ENCODE measurements at regions not wholly inside any gene's neighbourhood (a gene's known extent, or its start where the extent isn't known, plus 50 kb on each side); places are given as distances from the start of the nearest gene placed in this dataset.

GRCh38 chr2:156933645-156934225, 323.8 kb upstream of the GALNT5 start:
- H3K36me3 ChIP-seq (ENCODE audit: control insufficient read depth, insufficient read depth, low read length): no peaks in the 10 kb centered on the region
- CTCF ChIA-PET: no interaction called here
- POLR2A ChIA-PET: no interaction called here
- no peak for TF ChIP-seq CTCF (IDR thresholded peaks at IDR 0.05; ENCODE audit: insufficient read depth, low read depth, low read length)
- H3K27me3 ChIP-seq (ENCODE audit: control insufficient read depth, insufficient read depth, low read length): no peaks in the 10 kb centered on the region
- no peak for DNase-seq (ENCODE audit: low read depth)
- no peak overlapping the region for H3K4me3 ChIP-seq (ENCODE audit: low read depth, low read length)

GRCh38 chr2:156935616-156936015, 321.9 kb upstream of the GALNT5 start:
- H3K27me3 ChIP-seq (ENCODE audit: control insufficient read depth, insufficient read depth, low read length): no peaks in the 10 kb centered on the region
- DNase-seq (ENCODE audit: low read depth): no peak
- no peaks in the 10 kb centered on the region for H3K36me3 ChIP-seq (ENCODE audit: control insufficient read depth, insufficient read depth, low read length)
- ChIA-PET POLR2A (no interaction called here), CTCF (no interaction called here)
- no peak overlapping the region for H3K4me3 ChIP-seq (ENCODE audit: low read depth, low read length)
- TF ChIP-seq CTCF (IDR thresholded peaks at IDR 0.05; ENCODE audit: insufficient read depth, low read depth, low read length): no peak

- DNase-seq (ENCODE audit: low read depth): no peak
- ChIA-PET CTCF (no interaction called here), POLR2A (no interaction called here)
- TF ChIP-seq CTCF (IDR thresholded peaks at IDR 0.05; ENCODE audit: insufficient read depth, low read depth, low read length): no peak
- Histone ChIP-seq H3K36me3 (ENCODE audit: control insufficient read depth, insufficient read depth, low read length) (no peaks in the 10 kb centered on the region), H3K27me3 (ENCODE audit: control insufficient read depth, insufficient read depth, low read length) (no peaks in the 10 kb centered on the region), H3K4me3 (ENCODE audit: low read depth, low read length) (no peak overlapping the region)
Measured at GRCh38 chr2:156937430-156937829, 320.1 kb upstream of the GALNT5 start.

GRCh38 chr2:156944871-156945270, 312.6 kb upstream of the GALNT5 start:
- H3K4me3 ChIP-seq (ENCODE audit: low read depth, low read length): no peak overlapping the region
- TF ChIP-seq CTCF (IDR thresholded peaks at IDR 0.05; ENCODE audit: insufficient read depth, low read depth, low read length): no peak
- DNase-seq (ENCODE audit: low read depth): no peak
- ChIA-PET CTCF (no interaction called here), POLR2A (no interaction called here)
- H3K27me3 ChIP-seq (ENCODE audit: control insufficient read depth, insufficient read depth, low read length): no peaks in the 10 kb centered on the region
- H3K36me3 ChIP-seq (ENCODE audit: control insufficient read depth, insufficient read depth, low read length): no peaks in the 10 kb centered on the region

GRCh38 chr2:156947261-156947660, 310.2 kb upstream of the GALNT5 start:
- POLR2A ChIA-PET: no interaction called here
- DNase-seq (ENCODE audit: low read depth): no peak
- CTCF ChIA-PET: no interaction called here
- TF ChIP-seq CTCF (IDR thresholded peaks at IDR 0.05; ENCODE audit: insufficient read depth, low read depth, low read length): no peak
- H3K27me3 ChIP-seq (ENCODE audit: control insufficient read depth, insufficient read depth, low read length): no peaks in the 10 kb centered on the region
- no peaks in the 10 kb centered on the region for H3K36me3 ChIP-seq (ENCODE audit: control insufficient read depth, insufficient read depth, low read length)
- no peak overlapping the region for H3K4me3 ChIP-seq (ENCODE audit: low read depth, low read length)

Data from BJ (cell line).